Sigmoid colon (tissue), 6 donors: ENCODE measurements at regions not wholly inside any gene's neighbourhood (a gene's known extent, or its start where the extent isn't known, plus 50 kb on each side); places are given as distances from the start of the nearest gene placed in this dataset.

ENCODE experiments used
- DNase-seq: peaks from one replicate; pipeline ENCODE4 v3.0.0-alpha.2; 2019
- H3K27ac ChIP-seq, 4 donors: fragments of 200-600 bp; sonication (generic); one replicate each; pipeline ENCODE4 v1.5.1; 2016 to 2019; ENCODE audit warnings: mild to moderate bottlenecking in 1 of 4
- H3K27me3 ChIP-seq, 3 donors: fragments of 200-600 bp; sonication (generic); one replicate each; pipeline ENCODE4 v1.5.1; 2019; ENCODE audit warnings: mild to moderate bottlenecking in 1 of 3
- H3K36me3 ChIP-seq, 4 donors: fragments of 200-600 bp; sonication (generic); one replicate each; pipeline ENCODE4 v1.5.1; 2016 to 2019
- H3K4me1 ChIP-seq, 4 donors: fragments of 200-600 bp; sonication (generic); one replicate each; pipeline ENCODE4 v1.5.1; 2017 to 2019
- H3K4me3 ChIP-seq, 4 donors: fragments of 200-600 bp; sonication (generic); one replicate each; pipeline ENCODE4 v1.5.1; 2017 to 2019; ENCODE audit warnings: mild to moderate bottlenecking in 2 of 4, moderate library complexity in 1 of 4
- H3K9me3 ChIP-seq, 4 donors: fragments of 200-600 bp in 3 of 4; sonication (generic) in 3 of 4; one replicate each; pipeline versions ENCODE4 v1.5.1 to v1.6.1; 2013 to 2019
- EP300 ChIP-seq, 4 donors: sonication (generic); formaldehyde crosslinking; IDR thresholded peaks; one replicate each; pipeline ENCODE4 v1.6.1; 2017; ENCODE audit warnings: antibody characterized with exemption in 4 of 4
- POLR2A ChIP-seq, 2 donors: fragments of 450-650 bp; IDR thresholded peaks; one replicate each; pipeline ENCODE4 v1.6.1; 2016; ENCODE audit warnings: antibody characterized with exemption in 2 of 2, mild to moderate bottlenecking in 2 of 2, moderate library complexity in 2 of 2
- POLR2AphosphoS5 ChIP-seq, 4 donors: sonication (generic); formaldehyde crosslinking; IDR thresholded peaks; one replicate each; pipeline ENCODE4 v1.6.1; 2017; ENCODE audit warnings: antibody characterized with exemption in 4 of 4
- WGBS, 2 donors: extraction: QIAGEN DNeasy Blood & Tissue Kit; methylation state at CpG; one replicate each; pipeline ENCODE4 v1.1.7; 2013; 5-methylcytosine and 5-hydroxymethylcytosine counted together
- intact Hi-C: fragments of 100-400 bp; cut with DNase I; formaldehyde crosslinking; loops from one replicate; pipeline ENCODE4 v1.15.1; 2023
- TF ChIP-seq, protein P1 (sequence below), 4 experiments: fragments of 450-650 bp in 3 of 4; fragments of 200-600 bp in 1 of 4; IDR thresholded peaks; one replicate each; pipeline ENCODE4 v1.5.1; 2016 to 2019; ENCODE audit warnings: antibody characterized with exemption in 4 of 4, mild to moderate bottlenecking in 3 of 4, moderate library complexity in 2 of 4
- donor health status: healthy with polysubstance abuse.
- donor health status: healthy.

DNA sequence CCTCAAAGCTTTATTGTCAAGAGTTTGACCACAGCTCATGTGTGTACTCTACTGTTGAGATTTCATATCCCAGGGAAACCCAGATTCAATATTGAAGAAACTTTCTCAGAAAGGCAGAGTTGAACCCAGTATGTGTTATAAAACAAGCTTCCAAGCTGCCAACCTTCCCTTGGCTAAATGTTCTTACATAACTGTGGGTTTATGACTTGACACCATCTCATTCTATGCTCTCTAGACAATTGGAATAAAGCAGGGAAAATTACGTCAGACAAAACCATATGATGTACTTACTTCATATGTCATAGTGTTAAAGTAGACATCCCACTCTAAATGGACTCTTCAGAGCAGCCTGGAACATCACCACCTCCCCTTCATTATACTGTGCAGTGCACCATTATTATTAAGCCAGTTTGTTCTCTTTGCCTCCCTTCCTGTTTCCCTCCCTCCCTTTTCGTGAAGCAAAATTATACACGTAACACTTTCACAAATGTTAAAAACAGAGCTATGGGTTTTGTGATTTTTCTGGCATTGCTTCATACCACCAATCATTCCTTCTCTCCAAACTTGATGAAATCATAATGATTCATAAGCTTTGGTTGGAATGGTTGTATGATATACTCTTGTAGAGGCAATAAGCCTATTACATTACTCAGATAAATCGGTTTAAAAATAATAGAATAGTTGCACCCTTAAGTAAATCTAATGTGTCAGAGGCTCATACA is 507.2 kb downstream of the LTN1 start:
- Histone ChIP-seq H3K27ac (no peak overlapping the region), H3K4me1 (no peaks in the 10 kb centered on the region), H3K9me3 (no peaks in the 10 kb centered on the region), H3K27me3 (no peaks in the 10 kb centered on the region), H3K36me3 (no peaks in the 10 kb centered on the region), H3K4me3 (no peak overlapping the region)
- no peak for TF ChIP-seq EP300 (IDR thresholded peaks at IDR 0.05)
- no peak for TF ChIP-seq POLR2AphosphoS5 (IDR thresholded peaks at IDR 0.05)
- TF ChIP-seq, protein P1, sequence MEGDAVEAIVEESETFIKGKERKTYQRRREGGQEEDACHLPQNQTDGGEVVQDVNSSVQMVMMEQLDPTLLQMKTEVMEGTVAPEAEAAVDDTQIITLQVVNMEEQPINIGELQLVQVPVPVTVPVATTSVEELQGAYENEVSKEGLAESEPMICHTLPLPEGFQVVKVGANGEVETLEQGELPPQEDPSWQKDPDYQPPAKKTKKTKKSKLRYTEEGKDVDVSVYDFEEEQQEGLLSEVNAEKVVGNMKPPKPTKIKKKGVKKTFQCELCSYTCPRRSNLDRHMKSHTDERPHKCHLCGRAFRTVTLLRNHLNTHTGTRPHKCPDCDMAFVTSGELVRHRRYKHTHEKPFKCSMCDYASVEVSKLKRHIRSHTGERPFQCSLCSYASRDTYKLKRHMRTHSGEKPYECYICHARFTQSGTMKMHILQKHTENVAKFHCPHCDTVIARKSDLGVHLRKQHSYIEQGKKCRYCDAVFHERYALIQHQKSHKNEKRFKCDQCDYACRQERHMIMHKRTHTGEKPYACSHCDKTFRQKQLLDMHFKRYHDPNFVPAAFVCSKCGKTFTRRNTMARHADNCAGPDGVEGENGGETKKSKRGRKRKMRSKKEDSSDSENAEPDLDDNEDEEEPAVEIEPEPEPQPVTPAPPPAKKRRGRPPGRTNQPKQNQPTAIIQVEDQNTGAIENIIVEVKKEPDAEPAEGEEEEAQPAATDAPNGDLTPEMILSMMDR (IDR thresholded peaks at IDR 0.05) = no peak
- no peak for TF ChIP-seq POLR2A (IDR thresholded peaks at IDR 0.05)
- DNase-seq = no peak
- intact Hi-C loops = no loop called here
- 88 to 96% methylated on average over 4 of the region's 4 CpGs for WGBS, 2 donors

DNA sequence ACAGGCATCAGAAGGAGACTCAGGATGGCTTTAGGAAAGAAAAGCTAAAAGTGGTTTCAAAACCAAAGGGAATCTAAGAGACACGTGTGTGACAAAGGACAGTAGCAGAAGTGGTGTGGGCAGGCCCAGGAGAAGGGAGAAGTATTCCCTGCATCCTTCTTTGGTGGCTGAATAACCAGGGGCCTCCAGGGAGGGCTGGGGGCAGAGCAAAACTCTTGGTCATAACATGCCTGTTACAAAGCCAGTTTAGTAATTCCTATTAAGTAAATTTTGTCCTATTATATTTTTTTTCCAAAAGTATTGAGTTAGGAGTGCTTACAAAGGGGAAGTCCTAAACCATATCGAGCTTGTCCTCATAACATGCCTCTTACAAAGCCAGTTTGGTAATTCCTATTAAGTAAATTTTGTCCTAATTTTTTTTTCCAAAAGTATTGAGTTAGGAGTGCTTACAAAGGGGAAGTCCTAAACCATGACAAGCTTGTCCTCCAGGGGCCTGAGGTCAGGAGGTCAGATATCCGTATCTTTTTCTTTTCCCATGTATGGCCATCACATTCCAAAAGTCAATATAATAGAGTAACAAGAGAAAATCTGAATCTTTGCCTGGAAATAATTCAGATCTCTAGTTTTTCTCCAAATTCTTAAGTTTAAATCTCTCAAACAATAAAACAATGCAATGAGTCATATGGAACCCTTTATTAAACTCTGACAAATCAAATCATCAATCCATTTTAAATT is 509.2 kb downstream of the LTN1 start:
- H3K9me3 ChIP-seq = no peaks in the 10 kb centered on the region
- TF ChIP-seq POLR2A (IDR thresholded peaks at IDR 0.05) (no peak), EP300 (IDR thresholded peaks at IDR 0.05) (no peak), POLR2AphosphoS5 (IDR thresholded peaks at IDR 0.05) (no peak)
- TF ChIP-seq, protein P1 (IDR thresholded peaks at IDR 0.05) = no peak
- H3K36me3 ChIP-seq = no peaks in the 10 kb centered on the region
- 68 to 73% methylated on average over 3 of the region's 3 CpGs for WGBS, 2 donors
- H3K4me3 ChIP-seq = no peak overlapping the region
- DNase-seq = no peak
- intact Hi-C loops = no loop called here
- H3K27ac ChIP-seq = no peak overlapping the region
- no peaks in the 10 kb centered on the region for H3K4me1 ChIP-seq
- no peaks in the 10 kb centered on the region for H3K27me3 ChIP-seq

DNA sequence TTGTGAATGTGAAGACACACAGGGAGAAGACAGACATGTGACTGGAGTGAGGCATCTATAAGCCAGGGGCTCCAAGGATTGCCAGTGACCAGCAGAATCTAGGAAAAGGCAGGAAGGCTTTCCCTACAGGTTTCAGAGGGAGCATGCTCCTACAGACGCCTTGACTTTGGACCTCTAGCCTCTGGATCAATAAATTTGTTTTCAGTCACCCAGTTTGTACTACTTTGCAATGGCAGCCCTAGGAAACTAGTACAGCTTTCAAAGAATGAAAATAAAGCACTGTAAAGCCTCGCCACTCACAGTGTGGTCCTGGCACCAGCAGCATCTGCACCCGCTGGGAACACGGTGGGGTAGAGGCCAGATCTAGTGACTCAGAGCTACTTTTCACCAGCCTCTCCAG is 510.0 kb downstream of the LTN1 start:
- TF ChIP-seq POLR2A (IDR thresholded peaks at IDR 0.05) (no peak), POLR2AphosphoS5 (IDR thresholded peaks at IDR 0.05) (no peak), EP300 (IDR thresholded peaks at IDR 0.05) (no peak)
- TF ChIP-seq, protein P1 (IDR thresholded peaks at IDR 0.05) = no peak
- Histone ChIP-seq H3K36me3 (no peaks in the 10 kb centered on the region), H3K4me3 (no peak overlapping the region), H3K4me1 (no peaks in the 10 kb centered on the region), H3K27me3 (no peaks in the 10 kb centered on the region), H3K27ac (no peak overlapping the region), H3K9me3 (no peaks in the 10 kb centered on the region)
- WGBS, 2 donors = 84 to 87% methylated on average over 4 of the region's 4 CpGs
- no peak for DNase-seq
- intact Hi-C loops = no loop called here

DNA sequence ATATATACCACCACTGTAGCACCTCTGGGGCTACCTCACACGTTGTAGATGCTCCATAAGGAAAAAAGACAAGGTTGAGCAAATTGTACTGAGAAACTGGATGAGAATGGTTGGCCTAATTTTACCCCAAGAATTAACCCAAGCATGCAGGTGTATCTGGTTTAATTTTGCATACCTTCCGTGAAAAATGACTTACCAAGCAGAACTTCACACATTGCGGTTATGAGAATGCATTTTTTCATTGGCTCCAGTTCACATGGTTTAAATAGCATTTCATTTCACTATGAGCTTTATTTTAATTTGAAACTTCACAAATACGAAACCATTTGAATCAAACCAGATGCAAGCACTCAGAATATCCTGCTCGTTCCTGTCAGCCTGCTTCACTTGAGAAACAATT is 512.2 kb downstream of the LTN1 start:
- DNase-seq = no peak
- Histone ChIP-seq H3K4me3 (no peak overlapping the region), H3K27me3 (no peaks in the 10 kb centered on the region), H3K4me1 (no peaks in the 10 kb centered on the region), H3K36me3 (no peaks in the 10 kb centered on the region), H3K27ac (no peak overlapping the region), H3K9me3 (no peaks in the 10 kb centered on the region)
- intact Hi-C loops = no loop called here
- 70 to 73% methylated on average over 5 of the region's 5 CpGs for WGBS, 2 donors
- TF ChIP-seq POLR2A (IDR thresholded peaks at IDR 0.05) = no peak
- TF ChIP-seq, protein P1 (IDR thresholded peaks at IDR 0.05) = no peak
- TF ChIP-seq POLR2AphosphoS5 (IDR thresholded peaks at IDR 0.05) = no peak
- TF ChIP-seq EP300 (IDR thresholded peaks at IDR 0.05) = no peak
